B cell (primary cell): ENCODE measurements at regions not wholly inside any gene's neighbourhood (a gene's known extent, or its start where the extent isn't known, plus 50 kb on each side); places are given as distances from the start of the nearest gene placed in this dataset.

Experiments
- ATAC-seq: fragments of 200-7000 bp; cut with Tn5 transposase; one replicate; pipeline ENCODE4 v1.10.0; 2021; ENCODE audit warnings: low read depth, mild to moderate bottlenecking, moderate number of reproducible peaks, moderate library complexity
- CTCF ChIA-PET: fragments of 350-600 bp; sonication (Branson Sonifier 250); formaldehyde crosslinking; loops from one replicate; lab custom pipeline; 2021; ENCODE audit warnings: antibody characterized with exemption, inconsistent platforms; lab: Charles Lee
- POLR2A ChIA-PET: fragments of 350-600 bp; sonication (Branson Sonifier 250); formaldehyde crosslinking; loops from one replicate; lab custom pipeline; 2021; ENCODE audit warnings: antibody characterized with exemption; lab: Charles Lee
- DNase-seq: peaks from one replicate; pipeline ENCODE4 v3.0.0; 2013
- H2AFZ ChIP-seq: 2 replicates; pipeline ENCODE4 v1.6.1; 2012; ENCODE audit warnings: mild to moderate bottlenecking, low read depth, low read length; ENCODE audit not compliant: insufficient read depth, poor library complexity, severe bottlenecking
- H3K27ac ChIP-seq, 2 donors: 1 replicate in 1 of 2; 2 replicates in 1 of 2; pipeline ENCODE4 v1.5.1; 2012 to 2013; ENCODE audit warnings: low read length in 2 of 2, mild to moderate bottlenecking in 2 of 2, moderate library complexity in 1 of 2
- H3K27me3 ChIP-seq, 4 experiments: fragments of 200-600 bp in 1 of 4; sonication (generic) in 1 of 4; replicated peaks in 1 of 4; 1 replicate in 2 of 4; 2 replicates in 2 of 4; pipeline versions ENCODE4 v1.6.1 to v1.7.0; 2013 to 2016; ENCODE audit warnings: low read length in 3 of 4, mild to moderate bottlenecking in 2 of 4, mixed read lengths in 1 of 4, moderate library complexity in 1 of 4; ENCODE audit not compliant: insufficient read depth in 4 of 4, control insufficient read depth in 3 of 4; ENCODE audit errors: control extremely low read depth in 1 of 4
- H3K36me3 ChIP-seq, 2 experiments: replicated peaks in 1 of 2; 1 replicate in 1 of 2; 2 replicates in 1 of 2; pipeline versions ENCODE4 v1.6.1 to v1.7.1; 2013; ENCODE audit warnings: low read length in 1 of 2; ENCODE audit not compliant: insufficient read depth in 2 of 2, control insufficient read depth in 1 of 2; ENCODE audit errors: control extremely low read depth in 1 of 2, extremely low read depth in 1 of 2
- H3K4me1 ChIP-seq, 2 donors: fragments of 200-600 bp in 1 of 2; sonication (generic) in 1 of 2; 1 replicate in 1 of 2; 2 replicates in 1 of 2; pipeline versions ENCODE4 v1.5.1 to v1.6.1; 2013 to 2017; ENCODE audit warnings: low read length in 2 of 2; ENCODE audit not compliant: control insufficient read depth in 2 of 2, insufficient read depth in 2 of 2
- H3K4me2 ChIP-seq: replicated peaks from 2 replicates; pipeline ENCODE3; 2012; ENCODE audit warnings: mild to moderate bottlenecking, low read depth, low read length; ENCODE audit not compliant: poor library complexity, severe bottlenecking
- H3K4me3 ChIP-seq, 5 experiments: fragments of 200-600 bp in 1 of 5; sonication (generic) in 1 of 5; 1 replicate in 3 of 5; 2 replicates in 2 of 5; pipeline versions ENCODE4 v1.5.1 to v1.7.0; 2011 to 2016; ENCODE audit warnings: low read length in 4 of 5, mild to moderate bottlenecking in 4 of 5, low read depth in 2 of 5, control low read depth in 1 of 5, moderate library complexity in 1 of 5; ENCODE audit not compliant: insufficient read depth in 1 of 5; ENCODE audit errors: control extremely low read depth in 1 of 5, extremely low read depth in 1 of 5
- H3K79me2 ChIP-seq: fragments of 200-600 bp; sonication (generic); one replicate; pipeline ENCODE4 v1.6.0; 2016; ENCODE audit warnings: low read length; ENCODE audit not compliant: control insufficient read depth, insufficient read depth
- H3K9ac ChIP-seq: fragments of 200-600 bp; sonication (generic); 2 replicates; pipeline ENCODE4 v1.6.1; 2017; ENCODE audit warnings: mild to moderate bottlenecking, low read length, moderate library complexity
- H3K9me3 ChIP-seq, 3 donors: one replicate each; pipeline versions ENCODE4 v1.6.1 to v1.7.1; 2013; ENCODE audit warnings: low read length in 2 of 3; ENCODE audit not compliant: control insufficient read depth in 2 of 3, insufficient read depth in 1 of 3; ENCODE audit errors: control extremely low read depth in 1 of 3
- H4K20me1 ChIP-seq: 2 replicates; pipeline ENCODE4 v1.6.0; 2012; ENCODE audit warnings: mild to moderate bottlenecking, low read length; ENCODE audit not compliant: insufficient read depth, control insufficient read depth, poor library complexity, severe bottlenecking
- H3K27ac Mint-ChIP-seq: one replicate; pipeline ENCODE4 v1.8.0; 2021; ENCODE audit warnings: mixed read lengths
- H3K27me3 Mint-ChIP-seq: one replicate; pipeline ENCODE4 v1.8.0; 2021; ENCODE audit warnings: mixed read lengths
- H3K4me1 Mint-ChIP-seq: one replicate; pipeline ENCODE4 v1.8.0; 2021; ENCODE audit warnings: mixed read lengths
- H3K4me3 Mint-ChIP-seq: one replicate; pipeline ENCODE4 v1.8.0; 2021; ENCODE audit warnings: mixed read lengths
- H3K9me3 Mint-ChIP-seq: one replicate; pipeline ENCODE4 v1.8.0; 2022; ENCODE audit warnings: mixed read lengths; ENCODE audit not compliant: insufficient read depth
- EZH2 ChIP-seq: IDR thresholded peaks from 2 replicates; pipeline ENCODE4 v1.6.1; 2012; ENCODE audit warnings: borderline replicate concordance, low read depth, mild to moderate bottlenecking, moderate library complexity, low read length; ENCODE audit not compliant: insufficient read depth, poor library complexity, severe bottlenecking
- WGBS: methylation state at CpG from one replicate; pipeline ENCODE4 v1.1.5; 2013; ENCODE audit warnings: missing lambda C conversion rate; ENCODE audit not compliant: insufficient coverage; 5-methylcytosine and 5-hydroxymethylcytosine counted together
- intact Hi-C: fragments of 100-400 bp; cut with micrococcal nuclease; formaldehyde crosslinking; loops from one replicate; pipeline ENCODE4 v1.10.0; 2022
- TF ChIP-seq, protein P1 (sequence below): fragments of 200-600 bp; IDR thresholded peaks from one replicate; pipeline ENCODE4 v1.8.0; 2022; ENCODE audit warnings: antibody characterized with exemption, mild to moderate bottlenecking

- 100% methylated on average over 2 of the region's 5 CpGs for WGBS
- H3K4me3 Mint-ChIP-seq = no peak overlapping the region
- intact Hi-C loops = no loop called here
- Histone ChIP-seq H3K9ac (no peak overlapping the region), H2AFZ (no peak overlapping the region), H3K4me3 (no peak overlapping the region), H3K79me2 (no peaks in the 10 kb centered on the region), H3K27me3 (no peaks in the 10 kb centered on the region), H3K9me3 (no peaks in the 10 kb centered on the region), H4K20me1 (no peaks in the 10 kb centered on the region), H3K36me3 (no peaks in the 10 kb centered on the region), H3K4me1 (no peaks in the 10 kb centered on the region), H3K27ac (no peak overlapping the region), H3K4me2 (no peak overlapping the region)
- no peak for DNase-seq
- H3K27me3 Mint-ChIP-seq = peaks cover 3% of the 10 kb centered on the region
- peaks cover 2% of the 10 kb centered on the region for H3K9me3 Mint-ChIP-seq
- H3K27ac Mint-ChIP-seq = no peak overlapping the region
- ChIA-PET CTCF (no interaction called here), POLR2A (no interaction called here)
- H3K4me1 Mint-ChIP-seq = no peaks in the 10 kb centered on the region
- TF ChIP-seq, protein P1, sequence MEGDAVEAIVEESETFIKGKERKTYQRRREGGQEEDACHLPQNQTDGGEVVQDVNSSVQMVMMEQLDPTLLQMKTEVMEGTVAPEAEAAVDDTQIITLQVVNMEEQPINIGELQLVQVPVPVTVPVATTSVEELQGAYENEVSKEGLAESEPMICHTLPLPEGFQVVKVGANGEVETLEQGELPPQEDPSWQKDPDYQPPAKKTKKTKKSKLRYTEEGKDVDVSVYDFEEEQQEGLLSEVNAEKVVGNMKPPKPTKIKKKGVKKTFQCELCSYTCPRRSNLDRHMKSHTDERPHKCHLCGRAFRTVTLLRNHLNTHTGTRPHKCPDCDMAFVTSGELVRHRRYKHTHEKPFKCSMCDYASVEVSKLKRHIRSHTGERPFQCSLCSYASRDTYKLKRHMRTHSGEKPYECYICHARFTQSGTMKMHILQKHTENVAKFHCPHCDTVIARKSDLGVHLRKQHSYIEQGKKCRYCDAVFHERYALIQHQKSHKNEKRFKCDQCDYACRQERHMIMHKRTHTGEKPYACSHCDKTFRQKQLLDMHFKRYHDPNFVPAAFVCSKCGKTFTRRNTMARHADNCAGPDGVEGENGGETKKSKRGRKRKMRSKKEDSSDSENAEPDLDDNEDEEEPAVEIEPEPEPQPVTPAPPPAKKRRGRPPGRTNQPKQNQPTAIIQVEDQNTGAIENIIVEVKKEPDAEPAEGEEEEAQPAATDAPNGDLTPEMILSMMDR = no peak
- no peak for TF ChIP-seq EZH2
- no peak for ATAC-seq
Measured at GRCh38 chr3:70386043-70386442, 73.6 kb upstream of the MDFIC2 start.

DNA sequence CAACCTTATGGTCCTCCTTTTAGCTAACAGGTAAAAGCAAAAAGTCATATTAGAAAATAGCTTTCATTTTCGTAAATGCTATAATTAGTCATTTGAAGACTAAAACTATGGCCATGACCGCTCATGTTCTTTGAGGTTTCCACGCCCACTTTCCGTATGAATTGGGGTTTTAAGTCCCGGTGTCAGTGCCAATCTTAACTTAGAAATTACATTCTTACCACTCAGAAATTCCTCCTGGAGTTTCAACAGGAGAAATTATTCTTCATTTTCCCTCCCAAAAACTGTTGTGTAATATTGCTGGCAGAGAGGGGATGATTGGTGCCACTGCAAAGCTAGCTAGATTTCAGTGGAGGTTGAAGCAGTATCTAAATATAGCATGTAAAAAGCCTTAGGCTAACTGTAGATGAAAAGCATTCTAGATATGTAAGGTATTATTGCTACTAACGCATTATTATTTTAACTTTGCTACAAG is 71.0 kb upstream of the MDFIC2 start:
- Histone ChIP-seq H3K4me3 (no peak overlapping the region), H3K36me3 (no peaks in the 10 kb centered on the region), H3K79me2 (no peaks in the 10 kb centered on the region), H3K27ac (no peak overlapping the region), H3K4me1 (no peaks in the 10 kb centered on the region), H3K27me3 (no peaks in the 10 kb centered on the region), H3K4me2 (no peak overlapping the region), H3K9ac (no peak overlapping the region), H3K9me3 (no peaks in the 10 kb centered on the region), H4K20me1 (no peaks in the 10 kb centered on the region), H2AFZ (no peak overlapping the region)
- TF ChIP-seq EZH2 = no peak
- TF ChIP-seq, protein P1 = no peak
- no peak overlapping the region for H3K27ac Mint-ChIP-seq
- ATAC-seq (no peak), DNase-seq (no peak)
- H3K4me1 Mint-ChIP-seq = no peaks in the 10 kb centered on the region
- intact Hi-C loops = no loop called here
- H3K27me3 Mint-ChIP-seq = peaks cover 3% of the 10 kb centered on the region
- no peak overlapping the region for H3K4me3 Mint-ChIP-seq
- POLR2A ChIA-PET = no interaction called here
- H3K9me3 Mint-ChIP-seq = peaks cover 2% of the 10 kb centered on the region
- no CpG with 5 or more reads among the region's 6 CpGs for WGBS
- CTCF ChIA-PET = no interaction called here
